ENCODE measurements at regions not wholly inside any gene's neighbourhood (a gene's known extent, or its start where the extent isn't known, plus 50 kb on each side); places are given as distances from the start of the nearest gene placed in this dataset.

GRCh38 chr2:892401-892800 is 58.2 kb upstream of the SNTG2 start:
- Histone ChIP-seq H2BK15ac (ENCODE audit: low read depth, low read length) (no peak overlapping the region), H3K9ac (ENCODE audit: extremely low read depth, insufficient read length, low read length) (no peak overlapping the region), H4K5ac (ENCODE audit: insufficient read length, low read depth, low read length) (no peak overlapping the region), H2BK20ac (ENCODE audit: low read depth, low read length, poor library complexity, severe bottlenecking) (no peak overlapping the region), H3K4me1 (ENCODE audit: insufficient read depth, low read length) (peaks cover 6% of the 10 kb centered on the region; the same call in 1 of the 2 replicates), H3K79me1 (ENCODE audit: insufficient read depth, low read depth, low read length, poor library complexity, severe bottlenecking) (no peaks in the 10 kb centered on the region), H4K8ac (replicated peaks; ENCODE audit: insufficient read length, low read depth, low read length) (no peak overlapping the region), H4K91ac (ENCODE audit: insufficient read length, low read depth, low read length) (no peak overlapping the region), H3K27ac (ENCODE audit: insufficient read length, low read depth, low read length) (no peak overlapping the region), H3K23ac (ENCODE audit: insufficient read length, low read depth, low read length) (no peak overlapping the region), H2AFZ (ENCODE audit: low read length) (no peak overlapping the region), H3K79me2 (ENCODE audit: insufficient read depth, low read length) (no peaks in the 10 kb centered on the region), H3K4me2 (ENCODE audit: insufficient read depth, insufficient read length, low read length) (no peak overlapping the region), H3K18ac (ENCODE audit: insufficient read length, low read depth, low read length) (no peak overlapping the region), H2BK120ac (ENCODE audit: low read depth, low read length, poor library complexity, severe bottlenecking) (no peak overlapping the region), H2AK5ac (ENCODE audit: insufficient read length, low read length) (no peak overlapping the region), H3K9me3 (ENCODE audit: control insufficient read depth, low read depth, low read length) (peaks cover 8% of the 10 kb centered on the region), H3K27me3 (ENCODE audit: insufficient read depth, low read length) (no peaks in the 10 kb centered on the region), H3K56ac (ENCODE audit: insufficient read length, low read depth, low read length) (no peak overlapping the region), H3K23me2 (ENCODE audit: insufficient read length, low read depth, low read length, poor library complexity, severe bottlenecking) (no peaks in the 10 kb centered on the region), H4K20me1 (ENCODE audit: control insufficient read depth, insufficient read depth, insufficient read length) (no peaks in the 10 kb centered on the region), H2BK5ac (ENCODE audit: insufficient read length, low read length) (no peak overlapping the region), H3K14ac (ENCODE audit: insufficient read depth, low read length) (no peak overlapping the region; the same call in 1 of the 2 replicates), H3K4ac (ENCODE audit: low read depth, low read length) (no peak overlapping the region), H3T11ph (ENCODE audit: low read length) (no peak overlapping the region), H2BK12ac (ENCODE audit: insufficient read length, low read depth, low read length) (no peak overlapping the region)
- peak; percentile 19 for DNase-seq
- peaks cover 17 to 27% of the 10 kb centered on the region in 2 experiments for H3K9me3 Mint-ChIP-seq
- WGBS (ENCODE audit: extremely low coverage, insufficient read length, low lambda C conversion rate), result no CpG with 5 or more reads among the region's 11 CpGs
- no peak overlapping the region for H3K4me3 Mint-ChIP-seq
- no peak overlapping the region; a peak in 2 of 7 replicates for H3K27ac Mint-ChIP-seq
- peaks cover 10 to 20% (median 11%) of the 10 kb centered on the region in 3 experiments; a peak in 5 of 7 replicates for H3K36me3 Mint-ChIP-seq (ENCODE audit: insufficient read depth in 1 of 3, low read depth in 3 of 3)
- no peak for TF ChIP-seq CTCF (conservative IDR thresholded peaks at IDR 0.05)
- H3K27me3 Mint-ChIP-seq (ENCODE audit: low read depth), result peaks cover 7% of the 10 kb centered on the region
- H3K4me1 Mint-ChIP-seq, result peaks cover 48% of the 10 kb centered on the region in 2 experiments

Data from H9 (cell line).